Astrocyte (in vitro differentiated cells and primary cell): ENCODE measurements at regions not wholly inside any gene's neighbourhood (a gene's known extent, or its start where the extent isn't known, plus 50 kb on each side); places are given as distances from the start of the nearest gene placed in this dataset.

ENCODE experiments used
- DNase-seq: peaks from one replicate; pipeline ENCODE4 v3.0.0-alpha.2; 2010; ENCODE audit warnings: low read depth
- FAIRE-seq: peaks from 2 replicates; lab custom pipeline; 2011; peaks lifted over from hg19 to GRCh38; lab: Jason Lieb, UNC
- H2AFZ ChIP-seq: 2 replicates; pipeline ENCODE4 v1.6.0; 2012; ENCODE audit warnings: low read depth, low read length, inconsistent platforms
- H3K27ac ChIP-seq: 2 replicates; pipeline ENCODE4 v1.5.1; 2011; ENCODE audit warnings: low read depth, low read length, inconsistent platforms
- H3K27me3 ChIP-seq: 2 replicates; pipeline ENCODE4 v1.6.0; 2011; ENCODE audit warnings: low read length, inconsistent platforms; ENCODE audit not compliant: insufficient read depth
- H3K36me3 ChIP-seq: 2 replicates; pipeline ENCODE4 v1.5.1; 2011; ENCODE audit warnings: low read length, inconsistent platforms; ENCODE audit not compliant: insufficient read depth
- H3K4me1 ChIP-seq: 2 replicates; pipeline ENCODE4 v1.5.1; 2011; ENCODE audit warnings: low read length, inconsistent platforms; ENCODE audit not compliant: insufficient read depth
- H3K4me2 ChIP-seq: 2 replicates; pipeline ENCODE4 v1.6.0; 2012; ENCODE audit warnings: low read length, inconsistent platforms
- H3K4me3 ChIP-seq: 2 replicates; pipeline ENCODE4 v1.5.1; 2011; ENCODE audit warnings: low read depth, mild to moderate bottlenecking, low read length, inconsistent platforms; ENCODE audit not compliant: insufficient read depth
- H3K79me2 ChIP-seq: 2 replicates; pipeline ENCODE4 v1.6.0; 2012; ENCODE audit warnings: mild to moderate bottlenecking, low read length, inconsistent platforms; ENCODE audit not compliant: insufficient read depth
- H3K9ac ChIP-seq: 2 replicates; pipeline ENCODE4 v1.6.0; 2012; ENCODE audit warnings: mild to moderate bottlenecking, low read length, inconsistent platforms
- H3K9me3 ChIP-seq: 2 replicates; pipeline ENCODE4 v1.5.1; 2012; ENCODE audit warnings: low read depth, mild to moderate bottlenecking, low read length, inconsistent platforms; ENCODE audit not compliant: insufficient read depth
- H4K20me1 ChIP-seq: 2 replicates; pipeline ENCODE4 v1.6.0; 2012; ENCODE audit warnings: low read length, inconsistent platforms; ENCODE audit not compliant: insufficient read depth
- H3K27ac Mint-ChIP-seq: one replicate; pipeline ENCODE4 v1.8.0; 2021; ENCODE audit warnings: mild to moderate bottlenecking, mixed read lengths; ENCODE audit not compliant: unreplicated experiment
- H3K27me3 Mint-ChIP-seq: one replicate; pipeline ENCODE4 v1.8.0; 2021; ENCODE audit warnings: low read depth, mixed read lengths; ENCODE audit not compliant: unreplicated experiment
- H3K36me3 Mint-ChIP-seq: one replicate; pipeline ENCODE4 v1.8.0; 2021; ENCODE audit warnings: low read depth, mixed read lengths; ENCODE audit not compliant: unreplicated experiment
- H3K4me1 Mint-ChIP-seq: one replicate; pipeline ENCODE4 v1.8.0; 2021; ENCODE audit warnings: low read depth, mixed read lengths; ENCODE audit not compliant: unreplicated experiment
- H3K4me3 Mint-ChIP-seq: one replicate; pipeline ENCODE4 v1.8.0; 2021; ENCODE audit warnings: mild to moderate bottlenecking, moderate library complexity, mixed read lengths; ENCODE audit not compliant: unreplicated experiment
- H3K9me3 Mint-ChIP-seq: one replicate; pipeline ENCODE4 v1.8.0; 2021; ENCODE audit warnings: mild to moderate bottlenecking, mixed read lengths; ENCODE audit not compliant: unreplicated experiment
- EZH2 ChIP-seq: IDR thresholded peaks from 2 replicates; pipeline ENCODE4 v1.6.1; 2012; ENCODE audit warnings: mild to moderate bottlenecking, low read length, inconsistent platforms; ENCODE audit not compliant: insufficient read depth
- TF ChIP-seq, protein P1 (sequence below): IDR thresholded peaks from 2 replicates; pipeline ENCODE4 v1.5.1; 2011; ENCODE audit warnings: low read depth, mild to moderate bottlenecking, inconsistent platforms, low read length, moderate library complexity; ENCODE audit not compliant: insufficient read depth

DNA sequence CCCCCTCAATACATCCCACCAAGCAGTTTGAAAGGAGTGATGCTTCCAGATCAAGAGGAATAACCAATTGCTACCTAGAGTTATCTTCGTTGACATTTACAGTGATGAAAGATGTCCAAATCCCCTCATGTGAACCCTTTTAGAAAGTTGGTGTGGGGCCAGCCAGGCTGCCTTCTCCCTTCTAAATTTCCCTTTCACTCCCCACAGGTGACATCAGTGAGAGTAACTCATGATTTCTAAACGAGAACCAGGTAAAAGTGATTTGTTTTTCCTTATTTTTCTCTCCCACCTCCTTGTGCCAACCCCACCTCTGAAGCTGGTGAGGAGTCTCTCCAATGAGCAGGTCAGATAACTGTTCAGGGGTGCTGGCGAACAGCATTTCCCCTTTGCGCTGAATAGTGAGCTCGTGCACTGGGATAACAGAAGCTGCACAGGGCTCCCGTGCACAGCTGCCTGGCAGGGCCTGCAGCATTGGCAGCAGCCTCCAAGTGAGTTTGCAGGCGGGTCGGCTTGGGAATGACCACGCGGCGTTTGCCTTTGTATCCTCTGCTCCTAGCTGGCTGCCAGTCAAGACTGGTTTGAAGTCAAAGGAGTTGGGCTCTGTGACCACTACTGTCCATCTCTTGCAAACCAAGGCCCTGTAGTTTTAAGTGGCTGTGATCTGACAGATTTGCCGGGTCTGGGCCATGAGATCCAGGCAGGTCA is 70.2 kb upstream of the CORO2B start:
- H3K79me2 ChIP-seq = no peaks in the 10 kb centered on the region
- Mint-ChIP-seq H3K27ac (no peak overlapping the region), H3K4me3 (no peak overlapping the region), H3K27me3 (peaks cover 17% of the 10 kb centered on the region), H3K36me3 (peaks cover 5% of the 10 kb centered on the region), H3K9me3 (peaks cover 15% of the 10 kb centered on the region), H3K4me1 (peaks cover 39% of the 10 kb centered on the region)
- TF ChIP-seq, protein P1, sequence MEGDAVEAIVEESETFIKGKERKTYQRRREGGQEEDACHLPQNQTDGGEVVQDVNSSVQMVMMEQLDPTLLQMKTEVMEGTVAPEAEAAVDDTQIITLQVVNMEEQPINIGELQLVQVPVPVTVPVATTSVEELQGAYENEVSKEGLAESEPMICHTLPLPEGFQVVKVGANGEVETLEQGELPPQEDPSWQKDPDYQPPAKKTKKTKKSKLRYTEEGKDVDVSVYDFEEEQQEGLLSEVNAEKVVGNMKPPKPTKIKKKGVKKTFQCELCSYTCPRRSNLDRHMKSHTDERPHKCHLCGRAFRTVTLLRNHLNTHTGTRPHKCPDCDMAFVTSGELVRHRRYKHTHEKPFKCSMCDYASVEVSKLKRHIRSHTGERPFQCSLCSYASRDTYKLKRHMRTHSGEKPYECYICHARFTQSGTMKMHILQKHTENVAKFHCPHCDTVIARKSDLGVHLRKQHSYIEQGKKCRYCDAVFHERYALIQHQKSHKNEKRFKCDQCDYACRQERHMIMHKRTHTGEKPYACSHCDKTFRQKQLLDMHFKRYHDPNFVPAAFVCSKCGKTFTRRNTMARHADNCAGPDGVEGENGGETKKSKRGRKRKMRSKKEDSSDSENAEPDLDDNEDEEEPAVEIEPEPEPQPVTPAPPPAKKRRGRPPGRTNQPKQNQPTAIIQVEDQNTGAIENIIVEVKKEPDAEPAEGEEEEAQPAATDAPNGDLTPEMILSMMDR = no peak
- no peak for TF ChIP-seq EZH2
- no peak for DNase-seq
- no peaks in the 10 kb centered on the region for H3K36me3 ChIP-seq
- no peak overlapping the region for H3K4me3 ChIP-seq
- no peak overlapping the region for H2AFZ ChIP-seq
- no peak for FAIRE-seq
- H3K27ac ChIP-seq = no peak overlapping the region
- no peak overlapping the region for H3K4me2 ChIP-seq
- H4K20me1 ChIP-seq = no peaks in the 10 kb centered on the region
- no peak overlapping the region for H3K9ac ChIP-seq
- H3K9me3 ChIP-seq = no peaks in the 10 kb centered on the region
- H3K27me3 ChIP-seq = no peaks in the 10 kb centered on the region
- H3K4me1 ChIP-seq = peaks cover 33% of the 10 kb centered on the region

DNA sequence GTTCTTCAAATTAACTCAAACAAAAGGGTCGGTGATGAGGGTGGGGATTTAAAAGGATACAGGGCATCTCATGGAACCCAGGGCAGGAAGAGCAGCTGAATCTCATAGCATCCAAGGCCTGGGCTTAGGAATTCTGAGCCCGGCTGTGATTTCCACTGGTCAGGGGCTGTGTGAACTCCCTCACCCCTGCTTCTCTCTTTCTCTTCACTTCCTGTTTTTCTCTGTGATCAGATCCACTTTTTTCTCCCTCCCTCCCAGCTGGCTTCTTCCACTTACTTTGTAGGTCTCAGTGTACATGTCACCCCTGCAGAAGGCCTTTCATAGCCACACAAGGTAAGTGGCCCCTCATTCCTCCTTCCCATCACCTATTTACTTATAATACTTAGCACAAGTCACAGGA is 68.2 kb upstream of the CORO2B start:
- FAIRE-seq (no peak), DNase-seq (no peak)
- Histone ChIP-seq H3K36me3 (no peaks in the 10 kb centered on the region), H3K4me2 (no peak overlapping the region), H3K27ac (no peak overlapping the region), H3K4me3 (no peak overlapping the region), H3K9ac (no peak overlapping the region), H3K9me3 (no peaks in the 10 kb centered on the region), H4K20me1 (no peaks in the 10 kb centered on the region), H2AFZ (no peak overlapping the region), H3K27me3 (no peaks in the 10 kb centered on the region), H3K79me2 (no peaks in the 10 kb centered on the region), H3K4me1 (peaks cover 17% of the 10 kb centered on the region)
- H3K36me3 Mint-ChIP-seq = peaks cover 2% of the 10 kb centered on the region
- peaks cover 18% of the 10 kb centered on the region for H3K9me3 Mint-ChIP-seq
- peaks cover 14% of the 10 kb centered on the region for H3K27me3 Mint-ChIP-seq
- no peak overlapping the region for H3K4me3 Mint-ChIP-seq
- H3K27ac Mint-ChIP-seq = no peak overlapping the region
- H3K4me1 Mint-ChIP-seq = peaks cover 28% of the 10 kb centered on the region
- TF ChIP-seq EZH2 = no peak
- TF ChIP-seq, protein P1 = no peak
